Spleen (tissue), 7 donors: ENCODE measurements at regions not wholly inside any gene's neighbourhood (a gene's known extent, or its start where the extent isn't known, plus 50 kb on each side); places are given as distances from the start of the nearest gene placed in this dataset.

Source experiments
- POLR2A ChIP-seq, 3 donors: fragments of 450-650 bp; IDR thresholded peaks; one replicate each; pipeline ENCODE4 v1.5.1; 2017; ENCODE audit warnings: antibody characterized with exemption in 3 of 3, mild to moderate bottlenecking in 1 of 3
- TF ChIP-seq, protein P1 (sequence below), 11 experiments: fragments of 200-600 bp in 7 of 11; fragments of 450-650 bp in 4 of 11; sonication (generic) in 4 of 11; IDR thresholded peaks in 8 of 11; conservative IDR thresholded peaks in 3 of 11; 1 replicate in 7 of 11; 2 replicates in 4 of 11; pipeline versions ENCODE4 v1.4.0 to v1.8.0; 2016 to 2021; ENCODE audit warnings: antibody characterized with exemption in 11 of 11, inconsistent platforms in 4 of 11, mild to moderate bottlenecking in 1 of 11
- donor health status: DM: no; HTN: no; CAD: no; lungs with moderate emphysema.
- donor health status: DM: no; HTN: no; CAD: no.
- donor health status: DM: no; HTN: no; CAD: no.

GRCh38 chr2:66686755-66687154 is 251.8 kb downstream of the MEIS1 start:
- TF ChIP-seq, protein P1, sequence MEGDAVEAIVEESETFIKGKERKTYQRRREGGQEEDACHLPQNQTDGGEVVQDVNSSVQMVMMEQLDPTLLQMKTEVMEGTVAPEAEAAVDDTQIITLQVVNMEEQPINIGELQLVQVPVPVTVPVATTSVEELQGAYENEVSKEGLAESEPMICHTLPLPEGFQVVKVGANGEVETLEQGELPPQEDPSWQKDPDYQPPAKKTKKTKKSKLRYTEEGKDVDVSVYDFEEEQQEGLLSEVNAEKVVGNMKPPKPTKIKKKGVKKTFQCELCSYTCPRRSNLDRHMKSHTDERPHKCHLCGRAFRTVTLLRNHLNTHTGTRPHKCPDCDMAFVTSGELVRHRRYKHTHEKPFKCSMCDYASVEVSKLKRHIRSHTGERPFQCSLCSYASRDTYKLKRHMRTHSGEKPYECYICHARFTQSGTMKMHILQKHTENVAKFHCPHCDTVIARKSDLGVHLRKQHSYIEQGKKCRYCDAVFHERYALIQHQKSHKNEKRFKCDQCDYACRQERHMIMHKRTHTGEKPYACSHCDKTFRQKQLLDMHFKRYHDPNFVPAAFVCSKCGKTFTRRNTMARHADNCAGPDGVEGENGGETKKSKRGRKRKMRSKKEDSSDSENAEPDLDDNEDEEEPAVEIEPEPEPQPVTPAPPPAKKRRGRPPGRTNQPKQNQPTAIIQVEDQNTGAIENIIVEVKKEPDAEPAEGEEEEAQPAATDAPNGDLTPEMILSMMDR (IDR thresholded peaks at IDR 0.05 in 8 of 11, conservative IDR thresholded peaks at IDR 0.05 in 3 of 11), result no peak
- TF ChIP-seq POLR2A (IDR thresholded peaks at IDR 0.05), result no peak
